ENCODE measurements at regions not wholly inside any gene's neighbourhood (a gene's known extent, or its start where the extent isn't known, plus 50 kb on each side); places are given as distances from the start of the nearest gene placed in this dataset.

DNA sequence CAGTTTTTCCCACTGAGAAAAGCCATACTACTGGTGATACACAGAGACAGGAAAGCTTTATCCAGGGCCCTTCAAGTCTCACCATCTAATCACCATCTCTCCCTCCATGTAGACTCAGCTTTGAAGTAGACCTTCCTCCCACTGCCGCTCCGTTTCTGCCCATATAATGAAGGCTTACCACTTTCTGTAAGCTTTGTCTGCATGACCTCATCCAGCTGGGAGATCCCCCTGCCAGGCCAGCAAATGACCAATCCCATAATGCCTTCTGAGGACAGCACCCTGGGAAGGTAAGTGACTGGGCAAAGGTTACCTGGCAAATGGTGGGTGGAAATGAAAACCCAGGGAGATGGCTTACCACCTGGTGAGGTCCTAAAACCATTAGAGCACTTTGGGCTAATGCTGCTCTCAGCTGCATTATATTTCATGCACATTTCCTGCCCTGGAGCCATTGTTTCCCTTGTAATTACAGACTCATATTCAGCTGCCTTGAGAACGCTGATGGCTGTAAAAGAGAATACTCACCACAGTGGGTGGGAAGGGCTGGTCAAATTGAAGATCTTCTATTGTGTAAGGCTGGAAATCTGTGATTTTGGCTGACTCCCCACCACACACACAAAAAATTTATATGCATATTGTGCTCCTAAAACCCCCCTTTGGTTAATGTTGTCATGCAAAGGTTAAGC lies 350.7 kb upstream of the SYT4 start:
- peaks cover 17% of the 10 kb centered on the region for H3K27me3 Mint-ChIP-seq (ENCODE audit: insufficient read depth, unreplicated experiment)
- H3K4me1 Mint-ChIP-seq (ENCODE audit: insufficient read depth, unreplicated experiment), result peaks cover 2% of the 10 kb centered on the region
- intact Hi-C loops (cut with micrococcal nuclease), result no loop called here
- no peak overlapping the region for H3K4me3 Mint-ChIP-seq (ENCODE audit: unreplicated experiment)
- DNase-seq (ENCODE audit: unreplicated experiment), result no peak
- H3K9me3 Mint-ChIP-seq (ENCODE audit: unreplicated experiment), result no peaks in the 10 kb centered on the region
- CTCF ChIA-PET, result interaction anchor here (0.7 to 1.0 kb wide), 2 partner anchors 8 to 1757 kb away, joined by 3 to 4 read pairs; no protein-coding TSS in a partner anchor
- no TSS peak for BruUV-seq (replicated peaks)
- POLR2A ChIA-PET, result interaction anchor here (0.9 kb wide), 1 partner anchor 1338 kb away, joined by 3 read pairs; no protein-coding TSS in a partner anchor
- TF ChIP-seq, protein P1, sequence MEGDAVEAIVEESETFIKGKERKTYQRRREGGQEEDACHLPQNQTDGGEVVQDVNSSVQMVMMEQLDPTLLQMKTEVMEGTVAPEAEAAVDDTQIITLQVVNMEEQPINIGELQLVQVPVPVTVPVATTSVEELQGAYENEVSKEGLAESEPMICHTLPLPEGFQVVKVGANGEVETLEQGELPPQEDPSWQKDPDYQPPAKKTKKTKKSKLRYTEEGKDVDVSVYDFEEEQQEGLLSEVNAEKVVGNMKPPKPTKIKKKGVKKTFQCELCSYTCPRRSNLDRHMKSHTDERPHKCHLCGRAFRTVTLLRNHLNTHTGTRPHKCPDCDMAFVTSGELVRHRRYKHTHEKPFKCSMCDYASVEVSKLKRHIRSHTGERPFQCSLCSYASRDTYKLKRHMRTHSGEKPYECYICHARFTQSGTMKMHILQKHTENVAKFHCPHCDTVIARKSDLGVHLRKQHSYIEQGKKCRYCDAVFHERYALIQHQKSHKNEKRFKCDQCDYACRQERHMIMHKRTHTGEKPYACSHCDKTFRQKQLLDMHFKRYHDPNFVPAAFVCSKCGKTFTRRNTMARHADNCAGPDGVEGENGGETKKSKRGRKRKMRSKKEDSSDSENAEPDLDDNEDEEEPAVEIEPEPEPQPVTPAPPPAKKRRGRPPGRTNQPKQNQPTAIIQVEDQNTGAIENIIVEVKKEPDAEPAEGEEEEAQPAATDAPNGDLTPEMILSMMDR (IDR thresholded peaks at IDR 0.05; ENCODE audit: unreplicated experiment), result no peak
- no peak overlapping the region for H3K27ac Mint-ChIP-seq (ENCODE audit: low read depth, unreplicated experiment)
- no peaks in the 10 kb centered on the region for H3K36me3 Mint-ChIP-seq (ENCODE audit: insufficient read depth, unreplicated experiment)

DNA sequence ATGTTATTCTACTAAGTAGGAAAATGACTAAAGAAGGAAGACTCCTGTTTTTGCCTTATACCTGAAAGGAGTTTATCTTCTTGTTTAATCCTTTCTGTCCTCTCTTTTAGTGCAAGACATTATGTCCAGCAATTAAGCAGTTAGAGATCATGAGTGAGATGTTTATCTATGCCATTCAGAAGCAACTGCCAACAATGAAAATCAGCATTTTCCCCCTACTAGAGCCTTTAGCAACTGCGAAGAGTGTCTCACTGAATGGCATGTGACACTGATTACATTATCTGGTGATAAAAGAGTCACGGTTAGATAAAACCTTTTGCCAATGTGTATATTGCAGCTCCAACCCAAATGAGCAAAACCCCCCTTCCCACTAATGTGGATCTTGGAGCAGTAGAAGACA lies 357.7 kb upstream of the SYT4 start:
- intact Hi-C loops (cut with micrococcal nuclease), result no loop called here
- no peak overlapping the region for H3K4me3 Mint-ChIP-seq (ENCODE audit: unreplicated experiment)
- CTCF ChIA-PET, result no interaction called here
- TF ChIP-seq, protein P1 (IDR thresholded peaks at IDR 0.05; ENCODE audit: unreplicated experiment), result no peak
- peaks cover 5% of the 10 kb centered on the region for H3K4me1 Mint-ChIP-seq (ENCODE audit: insufficient read depth, unreplicated experiment)
- H3K27me3 Mint-ChIP-seq (ENCODE audit: insufficient read depth, unreplicated experiment), result no peaks in the 10 kb centered on the region
- no peaks in the 10 kb centered on the region for H3K9me3 Mint-ChIP-seq (ENCODE audit: unreplicated experiment)
- BruUV-seq (replicated peaks), result no TSS peak
- no peaks in the 10 kb centered on the region for H3K36me3 Mint-ChIP-seq (ENCODE audit: insufficient read depth, unreplicated experiment)
- POLR2A ChIA-PET, result no interaction called here
- no peak for DNase-seq (ENCODE audit: unreplicated experiment)
- H3K27ac Mint-ChIP-seq (ENCODE audit: low read depth, unreplicated experiment), result no peak overlapping the region

DNA sequence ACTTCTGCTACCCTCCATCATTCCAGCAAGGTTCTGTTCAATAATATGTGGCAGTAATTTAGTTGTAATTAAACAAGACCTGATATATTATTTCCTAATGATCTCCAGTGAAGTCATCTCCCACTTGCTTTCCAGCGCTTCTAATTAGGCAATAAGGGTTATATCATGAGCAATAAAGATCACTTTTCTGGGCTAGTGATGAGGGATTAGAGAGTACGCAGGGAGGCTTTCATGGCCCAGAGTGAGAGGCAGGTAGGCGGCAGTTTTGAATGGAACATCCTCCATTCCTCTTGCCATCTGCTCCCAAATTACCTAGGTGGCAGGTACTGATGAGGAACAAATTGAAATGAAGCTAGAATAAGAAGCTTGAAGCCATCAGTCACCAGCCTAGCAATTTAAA lies 358.1 kb upstream of the SYT4 start:
- TF ChIP-seq, protein P1 (IDR thresholded peaks at IDR 0.05; ENCODE audit: unreplicated experiment), result no peak
- Mint-ChIP-seq H3K9me3 (ENCODE audit: unreplicated experiment) (no peaks in the 10 kb centered on the region), H3K36me3 (ENCODE audit: insufficient read depth, unreplicated experiment) (no peaks in the 10 kb centered on the region), H3K27ac (ENCODE audit: low read depth, unreplicated experiment) (no peak overlapping the region), H3K27me3 (ENCODE audit: insufficient read depth, unreplicated experiment) (no peaks in the 10 kb centered on the region), H3K4me3 (ENCODE audit: unreplicated experiment) (no peak overlapping the region), H3K4me1 (ENCODE audit: insufficient read depth, unreplicated experiment) (peaks cover 5% of the 10 kb centered on the region)
- POLR2A ChIA-PET, result no interaction called here
- no TSS peak for BruUV-seq (replicated peaks)
- intact Hi-C loops (cut with micrococcal nuclease), result no loop called here
- no peak for DNase-seq (ENCODE audit: unreplicated experiment)
- CTCF ChIA-PET, result interaction anchor here (0.9 kb wide), 1 partner anchor 14 kb away, joined by 7 read pairs; no protein-coding TSS in a partner anchor

DNA sequence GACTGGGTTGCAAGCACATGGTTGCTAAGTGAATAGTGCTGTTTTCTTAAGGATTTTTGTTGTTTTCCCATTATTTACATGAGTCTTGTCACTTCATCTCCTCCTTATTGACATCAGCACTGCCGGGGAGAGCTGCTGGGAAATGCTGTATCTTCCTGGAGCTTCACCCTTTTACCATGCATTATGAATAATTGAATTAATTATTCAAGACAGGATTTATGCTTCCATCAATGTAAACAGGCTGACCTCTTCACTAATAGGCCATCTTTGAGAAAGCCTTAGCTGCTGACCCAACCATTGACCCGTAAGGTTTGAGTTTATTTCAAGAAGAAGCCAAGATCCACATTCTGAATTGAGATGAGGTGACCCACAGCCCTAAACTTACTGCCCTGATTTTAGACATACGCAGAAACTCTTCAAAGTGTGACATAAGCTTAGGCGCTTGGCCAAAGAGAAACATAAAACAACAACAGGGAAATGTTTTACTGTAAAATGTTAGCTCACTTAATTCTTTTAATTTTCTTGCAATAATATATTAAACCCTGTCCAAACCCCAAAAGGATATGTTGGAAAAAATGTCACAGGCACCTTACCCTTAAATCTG lies 365.5 kb upstream of the SYT4 start:
- no peak for DNase-seq (ENCODE audit: unreplicated experiment)
- ChIA-PET CTCF (interaction anchor here (0.6 to 0.9 kb wide), 2 partner anchors 22 to 1045 kb away, joined by 3 read pairs; no protein-coding TSS in a partner anchor), POLR2A (no interaction called here)
- Mint-ChIP-seq H3K27me3 (ENCODE audit: insufficient read depth, unreplicated experiment) (no peaks in the 10 kb centered on the region), H3K4me1 (ENCODE audit: insufficient read depth, unreplicated experiment) (no peaks in the 10 kb centered on the region), H3K27ac (ENCODE audit: low read depth, unreplicated experiment) (no peak overlapping the region), H3K4me3 (ENCODE audit: unreplicated experiment) (no peak overlapping the region), H3K9me3 (ENCODE audit: unreplicated experiment) (no peaks in the 10 kb centered on the region), H3K36me3 (ENCODE audit: insufficient read depth, unreplicated experiment) (no peaks in the 10 kb centered on the region)
- no TSS peak for BruUV-seq (replicated peaks)
- TF ChIP-seq, protein P1 (IDR thresholded peaks at IDR 0.05; ENCODE audit: unreplicated experiment), result no peak
- intact Hi-C loops (cut with micrococcal nuclease), result no loop called here
